Progenitor cell of endocrine pancreas (in vitro differentiated cells): ENCODE measurements at regions not wholly inside any gene's neighbourhood (a gene's known extent, or its start where the extent isn't known, plus 50 kb on each side); places are given as distances from the start of the nearest gene placed in this dataset.

ENCODE experiments used
- DNase-seq: peaks from one replicate; pipeline ENCODE4 v3.0.0; 2021; ENCODE audit warnings: low spot score; ENCODE audit not compliant: unreplicated experiment
- H3K27ac Mint-ChIP-seq: 2 replicates; pipeline ENCODE4 v1.8.0; 2021; ENCODE audit warnings: mild to moderate bottlenecking, moderate library complexity, mixed read lengths
- H3K27me3 Mint-ChIP-seq: 2 replicates; pipeline ENCODE4 v1.8.0; 2021; ENCODE audit warnings: mixed read lengths
- H3K36me3 Mint-ChIP-seq: 2 replicates; pipeline ENCODE4 v1.8.0; 2022; ENCODE audit warnings: mixed read lengths; ENCODE audit not compliant: insufficient read depth
- H3K4me1 Mint-ChIP-seq: 2 replicates; pipeline ENCODE4 v1.8.0; 2021; ENCODE audit warnings: low read depth, mixed read lengths
- H3K4me3 Mint-ChIP-seq: 2 replicates; pipeline ENCODE4 v1.8.0; 2021; ENCODE audit warnings: low read depth, mild to moderate bottlenecking, moderate library complexity, mixed read lengths
- H3K9me3 Mint-ChIP-seq: 2 replicates; pipeline ENCODE4 v1.8.0; 2021; ENCODE audit warnings: low read depth, mixed read lengths
- TF ChIP-seq, protein P1 (sequence below): fragments of 200-600 bp; sonication (generic); IDR thresholded peaks from one replicate; pipeline ENCODE4 v1.5.0; 2021; ENCODE audit warnings: antibody characterized with exemption, mild to moderate bottlenecking; ENCODE audit not compliant: unreplicated experiment

DNA sequence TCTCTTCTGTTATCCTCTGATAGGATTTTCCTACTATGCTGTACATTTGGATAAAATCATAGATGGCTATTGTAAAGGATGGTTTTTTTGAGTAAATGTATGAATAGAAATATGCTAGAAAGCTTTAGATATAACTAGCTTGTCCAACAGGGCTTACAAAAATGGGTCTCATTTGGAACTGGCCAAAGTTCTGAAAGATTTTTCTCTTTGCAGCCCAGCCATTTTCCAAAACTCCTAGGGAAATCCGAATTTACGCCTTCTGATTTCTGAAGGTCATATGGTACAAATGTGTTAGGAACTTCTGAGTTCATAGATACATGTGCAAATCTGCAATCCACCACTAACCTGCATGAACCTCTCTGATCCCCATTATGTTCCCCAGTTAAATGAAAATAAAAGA lies 603.9 kb upstream of the C9orf72 start:
- H3K4me1 Mint-ChIP-seq = no peaks in the 10 kb centered on the region
- DNase-seq = no peak
- no peaks in the 10 kb centered on the region for H3K36me3 Mint-ChIP-seq
- H3K27ac Mint-ChIP-seq = no peak overlapping the region
- no peak overlapping the region for H3K4me3 Mint-ChIP-seq
- H3K27me3 Mint-ChIP-seq = no peaks in the 10 kb centered on the region
- H3K9me3 Mint-ChIP-seq = no peaks in the 10 kb centered on the region
- TF ChIP-seq, protein P1, sequence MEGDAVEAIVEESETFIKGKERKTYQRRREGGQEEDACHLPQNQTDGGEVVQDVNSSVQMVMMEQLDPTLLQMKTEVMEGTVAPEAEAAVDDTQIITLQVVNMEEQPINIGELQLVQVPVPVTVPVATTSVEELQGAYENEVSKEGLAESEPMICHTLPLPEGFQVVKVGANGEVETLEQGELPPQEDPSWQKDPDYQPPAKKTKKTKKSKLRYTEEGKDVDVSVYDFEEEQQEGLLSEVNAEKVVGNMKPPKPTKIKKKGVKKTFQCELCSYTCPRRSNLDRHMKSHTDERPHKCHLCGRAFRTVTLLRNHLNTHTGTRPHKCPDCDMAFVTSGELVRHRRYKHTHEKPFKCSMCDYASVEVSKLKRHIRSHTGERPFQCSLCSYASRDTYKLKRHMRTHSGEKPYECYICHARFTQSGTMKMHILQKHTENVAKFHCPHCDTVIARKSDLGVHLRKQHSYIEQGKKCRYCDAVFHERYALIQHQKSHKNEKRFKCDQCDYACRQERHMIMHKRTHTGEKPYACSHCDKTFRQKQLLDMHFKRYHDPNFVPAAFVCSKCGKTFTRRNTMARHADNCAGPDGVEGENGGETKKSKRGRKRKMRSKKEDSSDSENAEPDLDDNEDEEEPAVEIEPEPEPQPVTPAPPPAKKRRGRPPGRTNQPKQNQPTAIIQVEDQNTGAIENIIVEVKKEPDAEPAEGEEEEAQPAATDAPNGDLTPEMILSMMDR = no peak

DNA sequence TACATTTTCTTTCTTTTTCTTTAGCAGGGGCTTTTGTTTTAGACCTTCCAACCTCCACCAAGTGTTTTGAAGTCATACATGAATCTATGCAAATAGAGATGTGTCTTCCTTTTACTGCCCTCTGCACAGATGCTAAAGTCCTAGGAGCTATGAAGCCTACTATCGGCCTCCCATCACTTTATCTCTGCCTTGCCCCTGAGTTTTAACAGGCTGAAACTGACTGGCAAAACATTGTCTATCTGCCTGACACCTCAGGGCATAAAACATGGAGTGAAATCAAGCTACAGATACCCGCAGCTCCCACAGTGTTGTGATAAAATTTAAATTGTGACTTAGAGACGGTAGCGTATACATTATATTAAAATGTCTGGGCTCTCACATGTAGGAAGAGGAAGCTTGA lies 604.6 kb upstream of the C9orf72 start:
- Mint-ChIP-seq H3K36me3 (no peaks in the 10 kb centered on the region), H3K4me1 (no peaks in the 10 kb centered on the region), H3K9me3 (no peaks in the 10 kb centered on the region), H3K27ac (no peak overlapping the region), H3K27me3 (no peaks in the 10 kb centered on the region), H3K4me3 (no peak overlapping the region)
- DNase-seq = no peak
- TF ChIP-seq, protein P1 = no peak

DNA sequence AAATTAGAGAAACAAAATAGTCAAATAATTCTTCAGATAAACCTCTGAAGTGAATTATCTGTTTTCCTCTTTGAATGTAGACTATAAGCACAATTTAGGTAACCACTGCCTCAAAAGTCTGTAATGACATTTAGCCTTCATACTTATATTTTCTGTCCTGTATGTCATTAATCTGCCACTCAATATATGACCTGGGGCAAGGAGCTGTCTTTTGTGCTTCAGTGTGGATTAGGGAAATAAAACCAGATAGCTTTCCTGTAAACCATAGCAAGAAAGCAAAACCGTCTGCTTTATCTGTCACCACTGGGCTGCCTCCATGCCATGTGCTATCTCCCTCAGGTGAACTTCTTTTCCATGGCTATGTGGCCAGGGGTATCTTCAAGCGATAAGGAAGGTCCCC lies 606.6 kb upstream of the C9orf72 start:
- TF ChIP-seq, protein P1 = no peak
- H3K9me3 Mint-ChIP-seq = no peaks in the 10 kb centered on the region
- no peaks in the 10 kb centered on the region for H3K27me3 Mint-ChIP-seq
- H3K4me3 Mint-ChIP-seq = no peak overlapping the region
- no peak overlapping the region for H3K27ac Mint-ChIP-seq
- no peak for DNase-seq
- no peaks in the 10 kb centered on the region for H3K36me3 Mint-ChIP-seq
- no peaks in the 10 kb centered on the region for H3K4me1 Mint-ChIP-seq

DNA sequence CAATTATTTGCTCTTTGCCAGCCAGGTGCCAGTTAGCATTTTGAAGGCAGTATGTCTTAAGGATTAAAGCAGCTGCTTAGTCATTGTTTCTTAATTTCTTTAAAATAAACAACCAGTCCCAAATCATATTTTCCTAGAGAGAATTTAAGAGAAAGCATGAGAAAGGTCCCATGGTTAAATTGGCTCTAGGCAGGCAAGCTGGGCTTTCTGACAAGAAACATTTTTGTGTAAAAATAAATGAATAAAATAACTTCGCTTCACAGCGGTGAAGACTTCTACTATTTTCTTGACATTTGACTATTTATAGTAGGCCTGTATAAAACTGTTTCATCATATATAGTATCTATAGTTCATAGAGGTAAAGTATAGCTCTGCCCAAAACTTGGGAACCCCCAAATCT lies 617.7 kb upstream of the C9orf72 start:
- Mint-ChIP-seq H3K27me3 (no peaks in the 10 kb centered on the region), H3K4me3 (no peak overlapping the region), H3K9me3 (no peaks in the 10 kb centered on the region), H3K4me1 (no peaks in the 10 kb centered on the region), H3K36me3 (no peaks in the 10 kb centered on the region), H3K27ac (no peak overlapping the region)
- DNase-seq = no peak
- TF ChIP-seq, protein P1 = no peak

DNA sequence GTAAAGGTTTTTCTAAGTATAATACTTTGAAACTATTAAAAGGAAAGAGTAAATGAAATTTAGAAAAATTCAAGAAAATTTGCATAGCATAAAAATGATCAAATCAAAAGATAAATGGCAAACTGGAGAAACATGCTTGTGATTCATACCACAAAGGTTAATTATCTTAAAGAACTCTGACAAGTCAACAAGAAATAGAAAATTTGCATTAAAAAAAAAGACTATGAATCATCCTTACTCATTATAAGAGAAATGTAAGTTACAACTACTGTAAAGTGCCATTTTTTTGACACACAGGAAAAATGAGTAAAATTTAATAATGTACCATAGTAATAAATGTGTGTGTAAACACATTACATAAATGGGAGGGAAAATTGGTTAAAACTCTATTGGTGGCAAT lies 624.4 kb upstream of the C9orf72 start:
- Mint-ChIP-seq H3K4me1 (peaks cover 3% of the 10 kb centered on the region), H3K9me3 (no peaks in the 10 kb centered on the region), H3K27me3 (no peaks in the 10 kb centered on the region), H3K4me3 (no peak overlapping the region), H3K27ac (no peak overlapping the region), H3K36me3 (no peaks in the 10 kb centered on the region)
- DNase-seq = no peak
- TF ChIP-seq, protein P1 = no peak

DNA sequence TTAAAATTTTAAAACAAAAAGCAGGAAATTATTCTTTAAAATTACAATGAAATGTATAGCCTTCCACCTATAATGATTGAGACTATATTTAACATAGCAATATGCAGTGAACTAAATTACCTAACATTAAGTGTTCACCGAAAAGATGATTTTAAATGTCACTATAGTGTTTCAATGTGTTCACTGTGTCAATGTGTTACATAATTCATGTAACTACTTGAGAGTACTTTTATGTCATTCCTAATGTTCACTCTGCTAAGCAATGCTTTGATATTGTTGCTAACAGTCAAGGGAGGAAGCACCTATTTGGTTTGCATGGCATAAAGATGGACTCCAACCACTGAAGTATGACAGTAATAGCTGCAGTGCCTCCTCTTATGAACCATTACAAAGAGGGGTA lies 629.8 kb upstream of the C9orf72 start:
- no peak for DNase-seq
- H3K36me3 Mint-ChIP-seq = no peaks in the 10 kb centered on the region

More for the DNA sequence above, 629.8 kb upstream of the C9orf72 start:
- Mint-ChIP-seq H3K9me3 (no peaks in the 10 kb centered on the region), H3K4me1 (peaks cover 3% of the 10 kb centered on the region), H3K27me3 (no peaks in the 10 kb centered on the region), H3K27ac (no peak overlapping the region), H3K4me3 (no peak overlapping the region)
- TF ChIP-seq, protein P1 = no peak
